SK-N-SH (cell line): ENCODE measurements at regions not wholly inside any gene's neighbourhood (a gene's known extent, or its start where the extent isn't known, plus 50 kb on each side); places are given as distances from the start of the nearest gene placed in this dataset.

Source experiments
- CTCF ChIA-PET: fragments of 300-600, 350-600 bp; formaldehyde crosslinking; extraction: SDS; loops from one replicate; lab custom pipeline; 2021; lab: Yijun Ruan, JAX
- POLR2A ChIA-PET: fragments of 350-600 bp; sonication (Branson Sonifier 250); formaldehyde crosslinking; extraction: SDS; loops from one replicate; lab custom pipeline; 2020; ENCODE audit warnings: antibody characterized with exemption, inconsistent platforms; lab: Yijun Ruan, JAX
- DNase-seq: peaks from one replicate; pipeline ENCODE4 v3.0.0; 2012
- H2AFZ ChIP-seq: fragments of 200-600 bp; sonication (generic); 2 replicates; pipeline ENCODE4 v1.8.1; 2016; ENCODE audit warnings: antibody characterized with exemption, mild to moderate bottlenecking, low read depth
- H3F3A ChIP-seq: fragments of 200-600 bp; sonication (generic); replicated peaks from 2 replicates; pipeline ENCODE3; 2016; ENCODE audit warnings: antibody characterized with exemption, mild to moderate bottlenecking; ENCODE audit not compliant: insufficient read depth
- H3K27ac ChIP-seq, 2 experiments: fragments of 200-500 bp in 1 of 2; fragments of 200-600 bp in 1 of 2; sonication (Bioruptor generic) in 1 of 2; sonication (generic), shearing (Covaris generic) in 1 of 2; 2 replicates each; pipeline versions ENCODE4 v1.5.1 to v1.6.1; 2014 to 2016; ENCODE audit warnings: low read depth in 2 of 2, inconsistent platforms in 1 of 2, low read length in 1 of 2, mild to moderate bottlenecking in 1 of 2, mixed read lengths in 1 of 2
- H3K27me3 ChIP-seq: fragments of 200-600 bp; sonication (generic), shearing (Covaris generic); 2 replicates; pipeline ENCODE4 v1.6.1; 2016; ENCODE audit warnings: mixed run types; ENCODE audit not compliant: insufficient read depth
- H3K36me3 ChIP-seq, 2 experiments: fragments of 200-500 bp in 1 of 2; fragments of 200-600 bp in 1 of 2; sonication (Bioruptor generic) in 1 of 2; sonication (generic) in 1 of 2; replicated peaks in 1 of 2; 2 replicates each; pipeline versions ENCODE3 to v1.5.1; 2014 to 2016; ENCODE audit warnings: low read length in 1 of 2, mild to moderate bottlenecking in 1 of 2; ENCODE audit not compliant: insufficient read depth in 2 of 2, control insufficient read depth in 1 of 2
- H3K4me1 ChIP-seq, 2 experiments: fragments of 200-500 bp in 1 of 2; fragments of 200-600 bp in 1 of 2; sonication (Bioruptor generic) in 1 of 2; sonication (generic), shearing (Covaris generic) in 1 of 2; 2 replicates each; pipeline versions ENCODE4 v1.5.1 to v1.6.1; 2014 to 2016; ENCODE audit warnings: low read depth in 1 of 2, low read length in 1 of 2, mixed run types in 1 of 2; ENCODE audit not compliant: insufficient read depth in 2 of 2, control insufficient read depth in 1 of 2
- H3K4me2 ChIP-seq: fragments of 200-600 bp; sonication (generic), shearing (Covaris generic); 2 replicates; pipeline ENCODE4 v1.6.1; 2017; ENCODE audit warnings: mixed run types
- H3K4me3 ChIP-seq, 2 experiments: fragments of 200-500 bp in 1 of 2; fragments of 200-600 bp in 1 of 2; sonication (Bioruptor generic) in 1 of 2; sonication (generic), shearing (Covaris generic) in 1 of 2; 2 replicates each; pipeline versions ENCODE4 v1.5.1 to v1.8.1; 2014 to 2016; ENCODE audit warnings: low read depth in 2 of 2, inconsistent platforms in 1 of 2, low read length in 1 of 2, mild to moderate bottlenecking in 1 of 2, mixed read lengths in 1 of 2, moderate library complexity in 1 of 2
- H3K79me2 ChIP-seq: fragments of 200-600 bp; sonication (generic); 2 replicates; pipeline ENCODE4 v1.8.1; 2017; ENCODE audit warnings: mild to moderate bottlenecking; ENCODE audit not compliant: insufficient read depth
- H3K9ac ChIP-seq: fragments of 200-600 bp; sonication (generic); 2 replicates; pipeline ENCODE4 v1.6.1; 2017; ENCODE audit warnings: mixed run types
- H3K9me2 ChIP-seq: fragments of 200-600 bp; sonication (generic); 2 replicates; pipeline ENCODE4 v1.6.1; 2017; ENCODE audit warnings: mixed run types
- H3K9me3 ChIP-seq: fragments of 200-600 bp; sonication (generic); 2 replicates; pipeline ENCODE4 v1.6.1; 2017; ENCODE audit warnings: mixed run types, mild to moderate bottlenecking, moderate library complexity
- H4K20me1 ChIP-seq: fragments of 200-600 bp; sonication (generic); 2 replicates; pipeline ENCODE4 v1.6.1; 2017; ENCODE audit warnings: mild to moderate bottlenecking, mixed run types; ENCODE audit not compliant: insufficient read depth
- ELF1 ChIP-seq: IDR thresholded peaks from 2 replicates; pipeline ENCODE4 v1.4.0; 2012
- FOXJ3 ChIP-seq: sonication (generic); formaldehyde crosslinking; IDR thresholded peaks from 2 replicates; pipeline ENCODE4 v1.5.1; 2020; ENCODE audit warnings: mild to moderate bottlenecking, missing genetic modification reagents
- GATA2 ChIP-seq: sonication (generic); formaldehyde crosslinking; IDR thresholded peaks from 2 replicates; pipeline ENCODE4 v1.5.0; 2020; ENCODE audit warnings: mild to moderate bottlenecking, missing genetic modification reagents
- IRF3 ChIP-seq: fragments of 150-350 bp; IDR thresholded peaks from 2 replicates; pipeline ENCODE4 v1.6.1; 2016; ENCODE audit warnings: mild to moderate bottlenecking, low read depth, low read length
- MXI1 ChIP-seq: IDR thresholded peaks from 2 replicates; pipeline ENCODE4 v1.6.1; 2012; ENCODE audit warnings: mild to moderate bottlenecking, low read depth, low read length, improper control_type of control experiment
- PBX3 ChIP-seq: IDR thresholded peaks from 2 replicates; pipeline ENCODE4; 2012
- REST ChIP-seq: IDR thresholded peaks from 2 replicates; pipeline ENCODE4 v1.6.1; 2012; ENCODE audit warnings: mild to moderate bottlenecking, low read depth, low read length, moderate library complexity
- USF2 ChIP-seq: fragments of 150-350 bp; IDR thresholded peaks from 2 replicates; pipeline ENCODE4 v1.6.1; 2017; ENCODE audit warnings: antibody characterized with exemption, low read length, low read depth, borderline replicate concordance

GRCh38 chr16:52235186-52235585 lies 311.8 kb downstream of the TOX3 start:
- H2AFZ ChIP-seq = no peak overlapping the region
- POLR2A ChIA-PET = no interaction called here

More at GRCh38 chr16:52235186-52235585, 311.8 kb downstream of the TOX3 start:
- no peaks in the 10 kb centered on the region for H3F3A ChIP-seq
- TF ChIP-seq ELF1 (no peak), PBX3 (no peak), MXI1 (no peak), GATA2 (CRISPR knock-in tag) (no peak), REST (no peak), FOXJ3 (CRISPR knock-in tag) (no peak), IRF3 (no peak), USF2 (no peak)
- TF ChIP-seq, all 33 proteins: peak for 0
- Histone ChIP-seq H3K9ac (no peak overlapping the region), H3K9me2 (no peaks in the 10 kb centered on the region), H3K27ac (no peak overlapping the region), H3K27me3 (no peaks in the 10 kb centered on the region), H3K79me2 (no peaks in the 10 kb centered on the region), H4K20me1 (no peaks in the 10 kb centered on the region), H3K4me3 (no peak overlapping the region), H3K4me2 (no peak overlapping the region), H3K9me3 (no peaks in the 10 kb centered on the region), H3K36me3 (no peaks in the 10 kb centered on the region), H3K4me1 (no peaks in the 10 kb centered on the region)
- DNase-seq = no peak
- CTCF ChIA-PET = no interaction called here
